HL-60 (cell line): ENCODE measurements at regions not wholly inside any gene's neighbourhood (a gene's known extent, or its start where the extent isn't known, plus 50 kb on each side); places are given as distances from the start of the nearest gene placed in this dataset.

ENCODE experiments used
- DNase-seq, 2 experiments: peaks; one replicate each; pipeline ENCODE4 v3.0.0-alpha.2; 2010 to 2020; ENCODE audit warnings: low read depth in 1 of 2, low spot score in 1 of 2
- H3K27ac ChIP-seq: fragments of 250-450 bp; sonication (Bioruptor Pico); replicated peaks from 2 replicates; pipeline ENCODE4 v1.5.1; 2020; ENCODE audit warnings: mild to moderate bottlenecking, moderate library complexity
- H3K27me3 ChIP-seq: fragments of 250-450 bp; sonication (Bioruptor Pico); 2 replicates; pipeline ENCODE4 v1.5.1; 2021; ENCODE audit warnings: mild to moderate bottlenecking, moderate library complexity; ENCODE audit not compliant: insufficient read depth, poor library complexity, severe bottlenecking
- H3K4me3 ChIP-seq: replicated peaks from 2 replicates; pipeline ENCODE4 v1.5.1; 2011; ENCODE audit warnings: mild to moderate bottlenecking, control low read depth, low read length; ENCODE audit not compliant: insufficient read depth
- CTCF ChIP-seq: IDR thresholded peaks from one replicate; pipeline ENCODE4 v1.5.1; 2011; ENCODE audit warnings: low read length, control low read depth, inconsistent platforms; ENCODE audit not compliant: insufficient read depth
- GABPA ChIP-seq: IDR thresholded peaks from 2 replicates; pipeline ENCODE4 v1.6.1; 2012; ENCODE audit warnings: low read depth
- POLR2AphosphoS5 ChIP-seq: IDR thresholded peaks from 2 replicates; pipeline ENCODE4 v1.6.1; 2012; ENCODE audit warnings: low read depth
- SPI1 ChIP-seq: IDR thresholded peaks from 2 replicates; pipeline ENCODE4 v1.6.1; 2012; ENCODE audit warnings: low read depth, mild to moderate bottlenecking, borderline replicate concordance
- TF ChIP-seq, protein P1 (sequence below): IDR thresholded peaks from 2 replicates; pipeline ENCODE4 v1.6.1; 2012; ENCODE audit warnings: low read depth; ENCODE audit not compliant: insufficient replicate concordance

DNA sequence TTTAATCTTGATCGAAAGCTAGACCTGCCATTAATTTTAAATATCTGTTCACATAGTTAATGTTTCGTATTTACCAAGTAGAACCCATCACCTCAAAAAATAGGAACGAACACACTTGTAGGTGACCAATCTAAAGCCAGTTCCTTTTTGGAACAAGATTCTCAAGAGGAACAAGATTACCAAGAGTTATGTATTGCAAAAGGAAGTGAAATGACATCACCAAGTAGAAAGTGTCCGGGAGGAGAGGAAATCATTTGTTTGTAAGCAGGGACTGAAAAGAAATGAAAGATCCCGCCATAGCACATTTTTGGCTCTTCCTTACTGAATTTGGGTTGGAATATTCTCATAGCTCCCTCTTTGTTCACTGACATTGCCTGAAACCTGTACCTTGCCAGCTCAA, 1200.5 kb downstream of the SORCS1 start:
- DNase-seq, result no peak
- no peak for TF ChIP-seq CTCF
- TF ChIP-seq SPI1, result peak; percentile 8; the same call in 1 of the 2 replicates
- Histone ChIP-seq H3K27me3 (no peaks in the 10 kb centered on the region), H3K4me3 (no peak overlapping the region), H3K27ac (no peak overlapping the region)

DNA sequence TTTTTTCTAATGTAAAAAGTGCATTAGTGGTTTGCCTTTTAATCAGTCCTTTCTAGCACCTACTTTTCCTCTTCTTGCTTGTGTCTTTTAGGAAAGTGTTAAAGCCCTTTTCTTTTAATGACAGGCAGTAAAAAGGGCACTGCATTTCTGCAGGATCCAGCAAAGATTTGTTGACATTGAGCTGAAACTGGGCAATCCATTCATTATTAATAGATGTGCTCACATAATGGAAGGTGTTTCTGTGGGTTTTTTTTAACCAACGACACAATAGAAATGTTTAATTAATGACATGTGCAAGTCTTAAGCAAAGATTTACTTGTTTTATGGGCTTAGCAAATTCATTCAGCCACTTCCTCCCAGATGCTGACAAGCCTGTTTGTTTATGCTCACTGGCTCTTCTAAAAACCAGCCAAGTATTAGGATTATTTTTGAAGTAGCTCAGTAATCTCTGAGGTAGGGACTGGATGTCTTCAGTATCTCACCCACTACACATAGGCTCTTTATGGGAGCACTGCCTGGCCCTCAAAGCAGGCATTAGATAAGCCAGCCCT, 1201.1 kb downstream of the SORCS1 start:
- no peak for DNase-seq
- no peak for TF ChIP-seq SPI1
- TF ChIP-seq CTCF, result no peak
- TF ChIP-seq, protein P1, sequence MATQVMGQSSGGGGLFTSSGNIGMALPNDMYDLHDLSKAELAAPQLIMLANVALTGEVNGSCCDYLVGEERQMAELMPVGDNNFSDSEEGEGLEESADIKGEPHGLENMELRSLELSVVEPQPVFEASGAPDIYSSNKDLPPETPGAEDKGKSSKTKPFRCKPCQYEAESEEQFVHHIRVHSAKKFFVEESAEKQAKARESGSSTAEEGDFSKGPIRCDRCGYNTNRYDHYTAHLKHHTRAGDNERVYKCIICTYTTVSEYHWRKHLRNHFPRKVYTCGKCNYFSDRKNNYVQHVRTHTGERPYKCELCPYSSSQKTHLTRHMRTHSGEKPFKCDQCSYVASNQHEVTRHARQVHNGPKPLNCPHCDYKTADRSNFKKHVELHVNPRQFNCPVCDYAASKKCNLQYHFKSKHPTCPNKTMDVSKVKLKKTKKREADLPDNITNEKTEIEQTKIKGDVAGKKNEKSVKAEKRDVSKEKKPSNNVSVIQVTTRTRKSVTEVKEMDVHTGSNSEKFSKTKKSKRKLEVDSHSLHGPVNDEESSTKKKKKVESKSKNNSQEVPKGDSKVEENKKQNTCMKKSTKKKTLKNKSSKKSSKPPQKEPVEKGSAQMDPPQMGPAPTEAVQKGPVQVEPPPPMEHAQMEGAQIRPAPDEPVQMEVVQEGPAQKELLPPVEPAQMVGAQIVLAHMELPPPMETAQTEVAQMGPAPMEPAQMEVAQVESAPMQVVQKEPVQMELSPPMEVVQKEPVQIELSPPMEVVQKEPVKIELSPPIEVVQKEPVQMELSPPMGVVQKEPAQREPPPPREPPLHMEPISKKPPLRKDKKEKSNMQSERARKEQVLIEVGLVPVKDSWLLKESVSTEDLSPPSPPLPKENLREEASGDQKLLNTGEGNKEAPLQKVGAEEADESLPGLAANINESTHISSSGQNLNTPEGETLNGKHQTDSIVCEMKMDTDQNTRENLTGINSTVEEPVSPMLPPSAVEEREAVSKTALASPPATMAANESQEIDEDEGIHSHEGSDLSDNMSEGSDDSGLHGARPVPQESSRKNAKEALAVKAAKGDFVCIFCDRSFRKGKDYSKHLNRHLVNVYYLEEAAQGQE, result no peak
- TF ChIP-seq POLR2AphosphoS5, result no peak
- no peak overlapping the region for H3K27ac ChIP-seq
- no peaks in the 10 kb centered on the region for H3K27me3 ChIP-seq
- H3K4me3 ChIP-seq, result no peak overlapping the region

- Histone ChIP-seq H3K4me3 (no peak overlapping the region), H3K27me3 (no peaks in the 10 kb centered on the region), H3K27ac (no peak overlapping the region)
- DNase-seq, result no peak
- TF ChIP-seq SPI1 (no peak), CTCF (no peak), POLR2AphosphoS5 (no peak), GABPA (no peak)
- TF ChIP-seq, protein P1, result no peak
These were observed 1208.0 kb downstream of the SORCS1 start for GRCh38 chr10:105956550-105956949.

DNA sequence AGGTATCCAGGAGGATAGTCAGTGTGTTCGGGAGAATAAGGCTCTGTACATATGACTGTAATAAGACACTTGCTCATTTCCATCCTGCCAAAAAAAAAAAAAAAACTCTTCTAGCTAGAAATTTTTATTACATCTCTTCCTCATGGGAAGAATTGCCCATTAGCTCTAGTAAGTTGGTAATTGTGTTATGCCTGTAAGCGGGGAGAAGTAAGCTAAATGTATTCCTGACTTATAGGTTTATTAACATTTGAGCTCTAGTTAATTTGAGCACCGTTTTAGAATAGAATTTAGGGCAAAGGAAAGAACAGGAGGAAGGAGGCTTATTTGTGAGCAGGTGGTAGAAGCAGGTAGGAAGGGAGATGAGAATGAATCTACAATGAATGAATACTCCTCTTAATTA, 1210.6 kb downstream of the SORCS1 start:
- Histone ChIP-seq H3K27ac (no peak overlapping the region), H3K4me3 (no peak overlapping the region), H3K27me3 (no peaks in the 10 kb centered on the region)
- TF ChIP-seq, protein P1, result no peak
- TF ChIP-seq SPI1 (no peak), GABPA (no peak), POLR2AphosphoS5 (no peak), CTCF (no peak)
- no peak for DNase-seq
